ENCODE measurements at regions not wholly inside any gene's neighbourhood (a gene's known extent, or its start where the extent isn't known, plus 50 kb on each side); places are given as distances from the start of the nearest gene placed in this dataset.

- TF ChIP-seq ZNF777 (CRISPR knock-in tag; IDR thresholded peaks at IDR 0.05) (no peak), HDAC6 (IDR thresholded peaks at IDR 0.05; ENCODE audit: low read depth, low read length) (no peak), EP300 (IDR thresholded peaks at IDR 0.05; ENCODE audit: low read depth in 2 of 2, low read length in 2 of 2) (no peak), EP300 (CRISPR knock-in tag; IDR thresholded peaks at IDR 0.05; ENCODE audit: borderline replicate concordance) (no peak), ZNF446 (CRISPR knock-in tag; IDR thresholded peaks at IDR 0.05) (no peak), CREB1 (IDR thresholded peaks at IDR 0.05) (no peak), CREB1 (CRISPR knock-in tag; IDR thresholded peaks at IDR 0.05) (no peak; the same call in none of the 2 replicates)
These were observed 98.5 kb upstream of the ATL2 start for GRCh38 chr2:38475567-38475881.
